H1 (cell line): ENCODE measurements at regions not wholly inside any gene's neighbourhood (a gene's known extent, or its start where the extent isn't known, plus 50 kb on each side); places are given as distances from the start of the nearest gene placed in this dataset.

Experiments
- CTCF ChIP-seq, 3 experiments: IDR thresholded peaks; 1 replicate in 2 of 3; 2 replicates in 1 of 3; pipeline versions ENCODE4 v1.5.1 to v1.6.1; 2011; ENCODE audit warnings: low read length in 3 of 3, mild to moderate bottlenecking in 3 of 3, inconsistent platforms in 2 of 3, low read depth in 1 of 3, moderate library complexity in 1 of 3; ENCODE audit not compliant: insufficient read depth in 1 of 3; ENCODE audit errors: control extremely low read depth in 1 of 3
- MAX ChIP-seq: IDR thresholded peaks from 2 replicates; pipeline ENCODE4 v1.6.1; 2012; ENCODE audit warnings: inconsistent platforms
- POLR2A ChIP-seq, 2 experiments: IDR thresholded peaks; 1 replicate in 1 of 2; 2 replicates in 1 of 2; pipeline ENCODE4 v1.6.1; 2011; ENCODE audit warnings: low read depth in 2 of 2, low read length in 2 of 2, mild to moderate bottlenecking in 2 of 2; ENCODE audit errors: control extremely low read depth in 1 of 2

- TF ChIP-seq MAX (no peak), CTCF (IDR thresholded peaks at IDR 0.05; ENCODE audit: control extremely low read depth in 1 of 3, insufficient read depth in 1 of 3, low read depth in 1 of 3, low read length in 3 of 3) (peak; percentile 12 to 57 (median 25); a peak in 3 of 4 replicates), POLR2A (IDR thresholded peaks at IDR 0.05; ENCODE audit: control extremely low read depth in 1 of 2, low read depth in 2 of 2, low read length in 2 of 2) (no peak)
Observed at GRCh38 chr1:29416267-29417146, 180.2 kb downstream of the PTPRU start.
